NCI-H526 treated with DMSO at 0.1 percent for 48 hours (cell line): ENCODE measurements at regions not wholly inside any gene's neighbourhood (a gene's known extent, or its start where the extent isn't known, plus 50 kb on each side); places are given as distances from the start of the nearest gene placed in this dataset.
A peak's percentile ranks its signal among the peaks of the same experiment; 100 is the strongest.

Experiments
- DNase-seq: peaks from one replicate; lab custom pipeline; 2025; lab: John Stamatoyannopoulos, UW

DNA sequence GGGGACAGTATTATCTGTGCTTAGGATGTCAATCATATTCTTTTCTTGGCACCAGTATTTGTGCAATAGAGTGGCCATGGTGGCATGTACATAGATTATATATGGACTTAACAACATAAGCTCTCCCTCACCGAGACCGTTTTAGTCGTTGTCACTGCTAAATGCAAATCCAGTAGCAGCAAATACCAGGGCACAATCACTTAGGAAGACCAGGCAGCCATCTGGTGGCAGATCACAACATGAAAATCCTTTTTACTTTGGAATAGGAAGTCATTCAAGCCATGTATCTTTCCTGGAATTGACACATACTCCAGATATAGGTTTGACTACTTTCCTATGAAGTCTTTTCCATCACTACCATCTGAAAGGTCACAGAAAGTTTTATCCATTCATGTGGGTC lies 53.2 kb upstream of the C1orf87 start:
- peak; percentile 61 for DNase-seq
